Neural cell (in vitro differentiated cells): ENCODE measurements at regions not wholly inside any gene's neighbourhood (a gene's known extent, or its start where the extent isn't known, plus 50 kb on each side); places are given as distances from the start of the nearest gene placed in this dataset.

Experiments used
- H2AFZ ChIP-seq: fragments of 200-600, 300-800 bp; sonication (generic), shearing (Covaris generic); 2 replicates; pipeline ENCODE4 v1.6.0; 2014; ENCODE audit warnings: low read depth, mild to moderate bottlenecking, antibody characterized with exemption, low read length, moderate library complexity
- H3F3A ChIP-seq: fragments of 200-600 bp; shearing (Covaris generic); 2 replicates; pipeline ENCODE4 v1.6.1; 2016; ENCODE audit warnings: mild to moderate bottlenecking, moderate library complexity, mixed read lengths, antibody characterized with exemption, low read length; ENCODE audit not compliant: insufficient read depth, poor library complexity, severe bottlenecking
- H3K27ac ChIP-seq: fragments of 200-600, 300-800 bp; sonication (generic), shearing (Covaris generic); 2 replicates; pipeline ENCODE4 v1.5.1; 2014; ENCODE audit warnings: mild to moderate bottlenecking, low read length, moderate library complexity
- H3K27me3 ChIP-seq: fragments of 300-800, 200-600 bp; sonication (generic), shearing (Covaris generic); 2 replicates; pipeline ENCODE4 v1.6.0; 2014; ENCODE audit warnings: mild to moderate bottlenecking, low read depth, low read length, moderate library complexity; ENCODE audit not compliant: insufficient read depth
- H3K36me3 ChIP-seq: fragments of 300-800, 200-600 bp; sonication (generic), shearing (Covaris generic); 2 replicates; pipeline ENCODE4 v1.5.1; 2014; ENCODE audit warnings: mild to moderate bottlenecking, antibody characterized with exemption, low read length, moderate library complexity; ENCODE audit not compliant: insufficient read depth
- H3K4me2 ChIP-seq: fragments of 300-800, 200-600 bp; sonication (generic), shearing (Covaris generic); 2 replicates; pipeline ENCODE4 v1.6.0; 2014; ENCODE audit warnings: mild to moderate bottlenecking, low read length
- H3K4me3 ChIP-seq: fragments of 300-800, 200-600 bp; sonication (generic), shearing (Covaris generic); 2 replicates; pipeline ENCODE4 v1.5.1; 2014; ENCODE audit warnings: mild to moderate bottlenecking, low read length, moderate library complexity
- H3K79me2 ChIP-seq: fragments of 200-600 bp; shearing (Covaris generic); replicated peaks from 2 replicates; pipeline ENCODE4 v1.6.0; 2014; ENCODE audit warnings: mild to moderate bottlenecking, low read length, moderate library complexity; ENCODE audit not compliant: insufficient read depth
- H3K9ac ChIP-seq: fragments of 300-800, 200-600 bp; sonication (generic), shearing (Covaris generic); 2 replicates; pipeline ENCODE4 v1.6.1; 2016; ENCODE audit warnings: mild to moderate bottlenecking, low read length, mixed read lengths
- H3K9me2 ChIP-seq: fragments of 200-600 bp; shearing (Covaris generic); 2 replicates; pipeline ENCODE4 v1.6.1; 2016; ENCODE audit warnings: mild to moderate bottlenecking, low read length, mixed read lengths; ENCODE audit not compliant: insufficient read depth
- H3K9me3 ChIP-seq: fragments of 200-600, 300-800 bp; sonication (generic), shearing (Covaris generic); 2 replicates; pipeline ENCODE4 v1.6.1; 2016; ENCODE audit warnings: mild to moderate bottlenecking, mixed run types, low read length, moderate library complexity, mixed read lengths
- H4K20me1 ChIP-seq: fragments of 200-600 bp; shearing (Covaris generic); 2 replicates; pipeline ENCODE4 v1.6.1; 2016; ENCODE audit warnings: mild to moderate bottlenecking, mixed run types; ENCODE audit not compliant: insufficient read depth
- EP300 ChIP-seq: fragments of 450-650 bp; conservative IDR thresholded peaks from 2 replicates; pipeline ENCODE4 v1.6.1; 2014; ENCODE audit warnings: antibody characterized with exemption, mild to moderate bottlenecking, moderate library complexity; ENCODE audit not compliant: poor library complexity, severe bottlenecking
- EZH2 ChIP-seq: fragments of 200-600, 300-800 bp; shearing (Covaris generic), sonication (generic); IDR thresholded peaks from 2 replicates; pipeline ENCODE4 v1.6.1; 2014; ENCODE audit warnings: antibody characterized with exemption, low read length, borderline replicate concordance, mild to moderate bottlenecking; ENCODE audit not compliant: insufficient read depth, poor library complexity, severe bottlenecking
- MXI1 ChIP-seq: fragments of 450-650 bp; conservative IDR thresholded peaks from 2 replicates; pipeline ENCODE4 v1.6.1; 2014; ENCODE audit warnings: antibody characterized with exemption, mild to moderate bottlenecking; ENCODE audit not compliant: poor library complexity, severe bottlenecking
- POLR2AphosphoS5 ChIP-seq: IDR thresholded peaks from 2 replicates; pipeline ENCODE4 v1.6.1; 2012
- RAD21 ChIP-seq: fragments of 450-650 bp; conservative IDR thresholded peaks from 2 replicates; pipeline ENCODE4 v1.6.1; 2014; ENCODE audit warnings: antibody characterized with exemption, mild to moderate bottlenecking, moderate library complexity
- SMC3 ChIP-seq: fragments of 450-650 bp; conservative IDR thresholded peaks from 2 replicates; pipeline ENCODE4 v1.6.1; 2014; ENCODE audit warnings: antibody characterized with exemption, mild to moderate bottlenecking, moderate library complexity; ENCODE audit not compliant: poor library complexity
- TAF1 ChIP-seq: IDR thresholded peaks from 2 replicates; pipeline ENCODE4 v1.6.1; 2012; ENCODE audit warnings: low read depth
- TF ChIP-seq, protein P1 (sequence below): fragments of 450-650 bp; IDR thresholded peaks from 2 replicates; pipeline ENCODE4 v1.5.1; 2014; ENCODE audit warnings: antibody characterized with exemption, mild to moderate bottlenecking, moderate library complexity; ENCODE audit not compliant: poor library complexity, severe bottlenecking
- TF ChIP-seq, protein P2 (sequence below): IDR thresholded peaks from 2 replicates; pipeline ENCODE4 v1.6.1; 2012; ENCODE audit warnings: borderline replicate concordance

- H3F3A ChIP-seq: no peaks in the 10 kb centered on the region
- H3K79me2 ChIP-seq: no peaks in the 10 kb centered on the region
- H3K27ac ChIP-seq: no peak overlapping the region
- H3K9me2 ChIP-seq: no peaks in the 10 kb centered on the region
- H3K9me3 ChIP-seq: no peaks in the 10 kb centered on the region
- no peaks in the 10 kb centered on the region for H3K27me3 ChIP-seq
- TF ChIP-seq, protein P1, sequence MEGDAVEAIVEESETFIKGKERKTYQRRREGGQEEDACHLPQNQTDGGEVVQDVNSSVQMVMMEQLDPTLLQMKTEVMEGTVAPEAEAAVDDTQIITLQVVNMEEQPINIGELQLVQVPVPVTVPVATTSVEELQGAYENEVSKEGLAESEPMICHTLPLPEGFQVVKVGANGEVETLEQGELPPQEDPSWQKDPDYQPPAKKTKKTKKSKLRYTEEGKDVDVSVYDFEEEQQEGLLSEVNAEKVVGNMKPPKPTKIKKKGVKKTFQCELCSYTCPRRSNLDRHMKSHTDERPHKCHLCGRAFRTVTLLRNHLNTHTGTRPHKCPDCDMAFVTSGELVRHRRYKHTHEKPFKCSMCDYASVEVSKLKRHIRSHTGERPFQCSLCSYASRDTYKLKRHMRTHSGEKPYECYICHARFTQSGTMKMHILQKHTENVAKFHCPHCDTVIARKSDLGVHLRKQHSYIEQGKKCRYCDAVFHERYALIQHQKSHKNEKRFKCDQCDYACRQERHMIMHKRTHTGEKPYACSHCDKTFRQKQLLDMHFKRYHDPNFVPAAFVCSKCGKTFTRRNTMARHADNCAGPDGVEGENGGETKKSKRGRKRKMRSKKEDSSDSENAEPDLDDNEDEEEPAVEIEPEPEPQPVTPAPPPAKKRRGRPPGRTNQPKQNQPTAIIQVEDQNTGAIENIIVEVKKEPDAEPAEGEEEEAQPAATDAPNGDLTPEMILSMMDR: no peak
- TF ChIP-seq EZH2 (no peak), RAD21 (no peak), SMC3 (no peak), MXI1 (no peak), TAF1 (no peak), POLR2AphosphoS5 (no peak)
- H4K20me1 ChIP-seq: no peaks in the 10 kb centered on the region
- H3K4me2 ChIP-seq: no peak overlapping the region
- H3K36me3 ChIP-seq: no peaks in the 10 kb centered on the region
- no peak overlapping the region for H3K4me3 ChIP-seq
- H2AFZ ChIP-seq: no peak overlapping the region
- no peak overlapping the region for H3K9ac ChIP-seq
Observed at GRCh38 chr5:82403724-82404123, 125.6 kb upstream of the RPS23 start.

- no peak overlapping the region for H3K4me2 ChIP-seq
- TF ChIP-seq, protein P1: no peak
- TF ChIP-seq TAF1 (no peak), EP300 (no peak), RAD21 (no peak), SMC3 (no peak), POLR2AphosphoS5 (no peak), EZH2 (no peak)
- no peaks in the 10 kb centered on the region for H3K9me3 ChIP-seq
Observed at GRCh38 chr5:82403026-82403425, 124.9 kb upstream of the RPS23 start.

GRCh38 chr5:82399111-82399510 is 121.0 kb upstream of the RPS23 start:
- no peaks in the 10 kb centered on the region for H3K36me3 ChIP-seq
- no peak overlapping the region for H3K4me3 ChIP-seq
- no peaks in the 10 kb centered on the region for H3K9me2 ChIP-seq
- H3K9ac ChIP-seq: no peak overlapping the region
- H2AFZ ChIP-seq: no peak overlapping the region
- no peak overlapping the region for H3K27ac ChIP-seq
- no peaks in the 10 kb centered on the region for H4K20me1 ChIP-seq
- H3K9me3 ChIP-seq: no peaks in the 10 kb centered on the region
- H3F3A ChIP-seq: no peaks in the 10 kb centered on the region
- no peak overlapping the region for H3K4me2 ChIP-seq
- TF ChIP-seq EZH2 (no peak), TAF1 (no peak), MXI1 (no peak), RAD21 (no peak), POLR2AphosphoS5 (no peak), EP300 (no peak)
- TF ChIP-seq, protein P2, sequence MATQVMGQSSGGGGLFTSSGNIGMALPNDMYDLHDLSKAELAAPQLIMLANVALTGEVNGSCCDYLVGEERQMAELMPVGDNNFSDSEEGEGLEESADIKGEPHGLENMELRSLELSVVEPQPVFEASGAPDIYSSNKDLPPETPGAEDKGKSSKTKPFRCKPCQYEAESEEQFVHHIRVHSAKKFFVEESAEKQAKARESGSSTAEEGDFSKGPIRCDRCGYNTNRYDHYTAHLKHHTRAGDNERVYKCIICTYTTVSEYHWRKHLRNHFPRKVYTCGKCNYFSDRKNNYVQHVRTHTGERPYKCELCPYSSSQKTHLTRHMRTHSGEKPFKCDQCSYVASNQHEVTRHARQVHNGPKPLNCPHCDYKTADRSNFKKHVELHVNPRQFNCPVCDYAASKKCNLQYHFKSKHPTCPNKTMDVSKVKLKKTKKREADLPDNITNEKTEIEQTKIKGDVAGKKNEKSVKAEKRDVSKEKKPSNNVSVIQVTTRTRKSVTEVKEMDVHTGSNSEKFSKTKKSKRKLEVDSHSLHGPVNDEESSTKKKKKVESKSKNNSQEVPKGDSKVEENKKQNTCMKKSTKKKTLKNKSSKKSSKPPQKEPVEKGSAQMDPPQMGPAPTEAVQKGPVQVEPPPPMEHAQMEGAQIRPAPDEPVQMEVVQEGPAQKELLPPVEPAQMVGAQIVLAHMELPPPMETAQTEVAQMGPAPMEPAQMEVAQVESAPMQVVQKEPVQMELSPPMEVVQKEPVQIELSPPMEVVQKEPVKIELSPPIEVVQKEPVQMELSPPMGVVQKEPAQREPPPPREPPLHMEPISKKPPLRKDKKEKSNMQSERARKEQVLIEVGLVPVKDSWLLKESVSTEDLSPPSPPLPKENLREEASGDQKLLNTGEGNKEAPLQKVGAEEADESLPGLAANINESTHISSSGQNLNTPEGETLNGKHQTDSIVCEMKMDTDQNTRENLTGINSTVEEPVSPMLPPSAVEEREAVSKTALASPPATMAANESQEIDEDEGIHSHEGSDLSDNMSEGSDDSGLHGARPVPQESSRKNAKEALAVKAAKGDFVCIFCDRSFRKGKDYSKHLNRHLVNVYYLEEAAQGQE: no peak
- TF ChIP-seq, protein P1: no peak
- H3K27me3 ChIP-seq: no peaks in the 10 kb centered on the region
- no peaks in the 10 kb centered on the region for H3K79me2 ChIP-seq

More at GRCh38 chr5:82403026-82403425, 124.9 kb upstream of the RPS23 start:
- Histone ChIP-seq H3K27ac (no peak overlapping the region), H3F3A (no peaks in the 10 kb centered on the region), H3K9ac (no peak overlapping the region), H3K79me2 (no peaks in the 10 kb centered on the region), H3K27me3 (no peaks in the 10 kb centered on the region), H3K4me3 (no peak overlapping the region), H3K36me3 (no peaks in the 10 kb centered on the region), H4K20me1 (no peaks in the 10 kb centered on the region), H2AFZ (no peak overlapping the region), H3K9me2 (no peaks in the 10 kb centered on the region)
